K562 (cell line): ENCODE measurements at regions not wholly inside any gene's neighbourhood (a gene's known extent, or its start where the extent isn't known, plus 50 kb on each side); places are given as distances from the start of the nearest gene placed in this dataset.

ENCODE experiments used
- EZH2 ChIP-seq: IDR thresholded peaks from 2 replicates; pipeline ENCODE4 v1.6.1; 2012; ENCODE audit warnings: low read depth, mild to moderate bottlenecking, inconsistent platforms, low read length, borderline replicate concordance
- JUND ChIP-seq, 2 experiments: IDR thresholded peaks; 2 replicates in 1 of 2; 3 replicates in 1 of 2; pipeline ENCODE4 v1.6.1; 2011; ENCODE audit warnings: borderline replicate concordance in 2 of 2, low read depth in 2 of 2, low read length in 2 of 2, improper control_type of control experiment in 1 of 2, missing biosample characterization in 1 of 2, missing genetic modification characterization in 1 of 2, missing genetic modification reagents in 1 of 2
- MYBL2 ChIP-seq, 2 experiments: fragments of 450-650 bp in 1 of 2; sonication (generic) in 1 of 2; formaldehyde crosslinking in 1 of 2; IDR thresholded peaks; 2 replicates each; pipeline versions ENCODE4 v1.6.1 to v1.8.1; 2017 to 2022; ENCODE audit warnings: borderline replicate concordance in 1 of 2, inconsistent platforms in 1 of 2, low read depth in 1 of 2, mild to moderate bottlenecking in 1 of 2, missing genetic modification reagents in 1 of 2, moderate library complexity in 1 of 2
- SIN3A ChIP-seq, 2 experiments: fragments of 150-350 bp in 1 of 2; IDR thresholded peaks; 2 replicates each; pipeline ENCODE4 v1.6.1; 2011 to 2016; ENCODE audit warnings: borderline replicate concordance in 2 of 2, low read depth in 2 of 2, low read length in 2 of 2, mild to moderate bottlenecking in 2 of 2, moderate library complexity in 2 of 2; ENCODE audit not compliant: control insufficient read depth in 1 of 2
- ZNF589 ChIP-seq: fragments of 200-800 bp; sonication (Bioruptor generic); IDR thresholded peaks from 2 replicates; pipeline ENCODE4 v1.6.1; 2016; ENCODE audit warnings: low read depth, missing genetic modification characterization, missing compliant biosample characterization
- TF ChIP-seq, protein P1 (sequence below): fragments of 250-450 bp; sonication (Bioruptor Pico); IDR thresholded peaks from 2 replicates; pipeline ENCODE4 v1.4.0; 2020; ENCODE audit warnings: mild to moderate bottlenecking

DNA sequence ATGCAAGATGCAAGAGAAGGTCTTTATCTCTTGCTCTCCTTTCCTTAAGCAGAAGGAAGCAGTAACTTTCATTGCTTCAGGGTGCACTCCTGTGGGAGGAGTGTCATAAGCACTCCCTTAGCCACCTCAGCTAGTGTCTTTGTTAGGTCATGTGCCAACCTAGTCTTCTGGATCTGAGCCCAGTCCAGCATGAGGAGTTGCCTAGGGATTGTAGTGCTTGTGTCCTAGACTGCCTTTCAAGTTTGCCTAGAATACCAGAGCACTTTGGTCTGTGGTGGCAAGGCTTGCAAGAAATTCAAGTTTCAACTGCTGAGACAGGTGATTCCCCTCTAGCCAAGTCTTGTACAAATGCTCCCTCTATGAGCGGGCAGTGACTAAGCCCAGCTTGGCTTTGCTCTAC lies 633.6 kb downstream of the ZNF385D start:
- TF ChIP-seq EZH2 (no peak), MYBL2 (IDR thresholded peaks at IDR 0.05; ENCODE audit: low read depth) (no peak), MYBL2 (CRISPR knock-in tag; IDR thresholded peaks at IDR 0.05; ENCODE audit: borderline replicate concordance) (no peak), SIN3A (IDR thresholded peaks at IDR 0.05; ENCODE audit: borderline replicate concordance in 2 of 2, control insufficient read depth in 1 of 2, low read depth in 2 of 2, low read length in 2 of 2) (no peak), JUND (IDR thresholded peaks at IDR 0.05; ENCODE audit: borderline replicate concordance, low read depth, low read length) (no peak), JUND (tag; IDR thresholded peaks at IDR 0.05; ENCODE audit: borderline replicate concordance, low read depth, low read length) (no peak), ZNF589 (CRISPR knock-in tag) (no peak)
- TF ChIP-seq, protein P1, sequence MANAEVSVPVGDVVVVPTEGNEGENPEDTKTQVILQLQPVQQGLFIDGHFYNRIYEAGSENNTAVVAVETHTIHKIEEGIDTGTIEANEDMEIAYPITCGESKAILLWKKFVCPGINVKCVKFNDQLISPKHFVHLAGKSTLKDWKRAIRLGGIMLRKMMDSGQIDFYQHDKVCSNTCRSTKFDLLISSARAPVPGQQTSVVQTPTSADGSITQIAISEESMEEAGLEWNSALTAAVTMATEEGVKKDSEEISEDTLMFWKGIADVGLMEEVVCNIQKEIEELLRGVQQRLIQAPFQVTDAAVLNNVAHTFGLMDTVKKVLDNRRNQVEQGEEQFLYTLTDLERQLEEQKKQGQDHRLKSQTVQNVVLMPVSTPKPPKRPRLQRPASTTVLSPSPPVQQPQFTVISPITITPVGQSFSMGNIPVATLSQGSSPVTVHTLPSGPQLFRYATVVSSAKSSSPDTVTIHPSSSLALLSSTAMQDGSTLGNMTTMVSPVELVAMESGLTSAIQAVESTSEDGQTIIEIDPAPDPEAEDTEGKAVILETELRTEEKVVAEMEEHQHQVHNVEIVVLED (CRISPR knock-in tag): no peak
